HCT116 (cell line): ENCODE measurements at regions not wholly inside any gene's neighbourhood (a gene's known extent, or its start where the extent isn't known, plus 50 kb on each side); places are given as distances from the start of the nearest gene placed in this dataset.

Experiments used
- ATAC-seq: fragments of 200-7000 bp; cut with Tn5 transposase; 2 replicates; pipeline ENCODE4 v1.9.1; 2020; ENCODE audit warnings: mild to moderate bottlenecking, moderate library complexity
- BruUV-seq: library from RNA; stranded (reverse); fragments of 400-500 nt; replicated peaks from 2 replicates; lab custom pipeline; 2021; lab: Mats Ljungman, UMichigan
- CTCF ChIA-PET: fragments of 300-600 bp; sonication (Branson Sonifier 250); formaldehyde crosslinking; loops from one replicate; lab custom pipeline; 2021; ENCODE audit warnings: antibody characterized with exemption; lab: Charles Lee
- POLR2A ChIA-PET: fragments of 300-600, 350-600 bp; sonication (Branson Sonifier 250); formaldehyde crosslinking; loops from one replicate; lab custom pipeline; 2021; ENCODE audit warnings: antibody characterized with exemption; lab: Charles Lee
- RAD21 ChIA-PET, 2 experiments: fragments of 300-600 bp; sonication (Branson Sonifier 250); formaldehyde crosslinking; loops; one replicate each; lab custom pipeline; 2023; ENCODE audit warnings: low total read pairs in 2 of 2; ENCODE audit not compliant: uncharacterized antibody in 2 of 2, unreplicated experiment in 2 of 2, low non-redundant PET in 1 of 2; lab: Charles Lee
- DNase-seq: peaks from one replicate; pipeline ENCODE4 v3.0.0-alpha.2; 2010; ENCODE audit warnings: low read depth, low spot score
- H2AFZ ChIP-seq: fragments of 200-600 bp; shearing (Covaris generic), sonication (generic); 2 replicates; pipeline ENCODE4 v1.6.1; 2017; ENCODE audit warnings: low read depth, mixed run types, mixed read lengths, antibody characterized with exemption, low read length; ENCODE audit not compliant: poor library complexity, severe bottlenecking
- H3K27ac ChIP-seq: 2 replicates; pipeline ENCODE4 v1.5.1; 2012; ENCODE audit warnings: low read depth, low read length
- H3K27me3 ChIP-seq: fragments of 200-600 bp; sonication (generic); 2 replicates; pipeline ENCODE4 v1.6.1; 2016; ENCODE audit warnings: mixed run types, low read length, mixed read lengths; ENCODE audit not compliant: insufficient read depth
- H3K36me3 ChIP-seq, 2 experiments: fragments of 200-500 bp in 1 of 2; fragments of 200-600 bp in 1 of 2; sonication (Bioruptor generic) in 1 of 2; sonication (generic) in 1 of 2; 2 replicates each; pipeline versions ENCODE4 v1.5.1 to v1.6.1; 2014 to 2016; ENCODE audit warnings: low read length in 2 of 2, inconsistent platforms in 1 of 2, mixed read lengths in 1 of 2, mixed run types in 1 of 2; ENCODE audit not compliant: insufficient read depth in 2 of 2, control insufficient read depth in 1 of 2
- H3K4me1 ChIP-seq, 2 experiments: fragments of 200-600 bp in 1 of 2; sonication (generic) in 1 of 2; 2 replicates each; pipeline versions ENCODE4 v1.5.1 to v1.6.1; 2012 to 2017; ENCODE audit warnings: low read length in 2 of 2, inconsistent platforms in 1 of 2, mild to moderate bottlenecking in 1 of 2, mixed read lengths in 1 of 2, mixed run types in 1 of 2, moderate library complexity in 1 of 2; ENCODE audit not compliant: insufficient read depth in 2 of 2, control insufficient read depth in 1 of 2
- H3K4me2 ChIP-seq: fragments of 200-600 bp; sonication (generic); 2 replicates; pipeline ENCODE4 v1.6.1; 2017; ENCODE audit warnings: mixed run types, low read length, mixed read lengths
- H3K4me3 ChIP-seq, 2 experiments: fragments of 200-600 bp in 1 of 2; sonication (generic) in 1 of 2; replicated peaks in 1 of 2; 2 replicates each; pipeline ENCODE4 v1.5.1; 2011 to 2016; ENCODE audit warnings: low read length in 2 of 2, control low read depth in 1 of 2, low read depth in 1 of 2, mild to moderate bottlenecking in 1 of 2, mixed read lengths in 1 of 2, mixed run types in 1 of 2
- H3K79me2 ChIP-seq: fragments of 200-600 bp; sonication (generic); 2 replicates; pipeline ENCODE4 v1.6.1; 2017; ENCODE audit warnings: mild to moderate bottlenecking, mixed run types, low read length, moderate library complexity, mixed read lengths; ENCODE audit not compliant: insufficient read depth
- H3K9ac ChIP-seq: fragments of 200-600 bp; sonication (generic); 2 replicates; pipeline ENCODE4 v1.6.1; 2016; ENCODE audit warnings: low read length, mixed read lengths
- H3K9me2 ChIP-seq: fragments of 200-600 bp; sonication (generic), shearing (Covaris generic); 2 replicates; pipeline ENCODE4 v1.6.1; 2017; ENCODE audit warnings: mixed run types, mild to moderate bottlenecking, moderate library complexity; ENCODE audit not compliant: insufficient read depth
- H3K9me3 ChIP-seq, 2 experiments: fragments of 200-500 bp in 1 of 2; fragments of 200-600 bp in 1 of 2; sonication (Bioruptor generic) in 1 of 2; sonication (generic) in 1 of 2; 2 replicates each; pipeline ENCODE4 v1.6.1; 2014 to 2017; ENCODE audit warnings: low read length in 2 of 2, mixed read lengths in 2 of 2, inconsistent platforms in 1 of 2, low read depth in 1 of 2, mild to moderate bottlenecking in 1 of 2, mixed run types in 1 of 2, moderate library complexity in 1 of 2; ENCODE audit not compliant: control insufficient read depth in 1 of 2, insufficient read depth in 1 of 2
- H4K20me1 ChIP-seq: fragments of 200-600 bp; sonication (generic), shearing (Covaris generic); 2 replicates; pipeline ENCODE4 v1.6.1; 2017; ENCODE audit warnings: mixed run types, mild to moderate bottlenecking, moderate library complexity; ENCODE audit not compliant: insufficient read depth
- CBX3 ChIP-seq: IDR thresholded peaks from 2 replicates; pipeline ENCODE4 v1.6.1; 2012; ENCODE audit warnings: low read depth
- CTCF ChIP-seq, 3 experiments: fragments of 200-600 bp in 1 of 3; sonication (generic) in 1 of 3; IDR thresholded peaks in 2 of 3; conservative IDR thresholded peaks in 1 of 3; 2 replicates each; pipeline ENCODE4 v1.5.1; 2012 to 2017; ENCODE audit warnings: low read depth in 2 of 3, low read length in 2 of 3, antibody characterized with exemption in 1 of 3, borderline replicate concordance in 1 of 3, control low read depth in 1 of 3, mild to moderate bottlenecking in 1 of 3, mixed read lengths in 1 of 3, mixed run types in 1 of 3, moderate library complexity in 1 of 3; ENCODE audit not compliant: insufficient read depth in 1 of 3
- EGR1 ChIP-seq: IDR thresholded peaks from 2 replicates; pipeline ENCODE4 v1.6.1; 2012; ENCODE audit warnings: low read depth
- ELF1 ChIP-seq: IDR thresholded peaks from 2 replicates; pipeline ENCODE4 v1.6.1; 2012; ENCODE audit warnings: low read depth, borderline replicate concordance
- EZH2 ChIP-seq: fragments of 200-600 bp; sonication (generic); IDR thresholded peaks from 2 replicates; pipeline ENCODE4 v1.6.1; 2017; ENCODE audit warnings: antibody characterized with exemption, mixed run types
- POLR2AphosphoS5 ChIP-seq: IDR thresholded peaks from 2 replicates; pipeline ENCODE4 v1.6.1; 2011; ENCODE audit warnings: mild to moderate bottlenecking, low read depth, low read length, moderate library complexity
- RAD21 ChIP-seq: IDR thresholded peaks from 2 replicates; pipeline ENCODE4 v1.6.1; 2012; ENCODE audit warnings: low read depth, mild to moderate bottlenecking
- SRF ChIP-seq: IDR thresholded peaks from 2 replicates; pipeline ENCODE4 v1.6.1; 2012; ENCODE audit warnings: low read depth
- YY1 ChIP-seq: IDR thresholded peaks from 2 replicates; pipeline ENCODE4 v1.6.1; 2011; ENCODE audit warnings: low read length, low read depth, moderate library complexity, mild to moderate bottlenecking; ENCODE audit not compliant: insufficient replicate concordance; ENCODE audit errors: extremely low read depth
- ZBTB33 ChIP-seq: IDR thresholded peaks from 2 replicates; pipeline ENCODE4 v1.6.1; 2011; ENCODE audit warnings: mild to moderate bottlenecking, low read length, moderate library complexity; ENCODE audit not compliant: insufficient replicate concordance; ENCODE audit errors: extremely low read depth
- ZNF274 ChIP-seq: fragments of 200-500 bp; sonication (Bioruptor generic); IDR thresholded peaks from 2 replicates; pipeline ENCODE4 v1.6.1; 2014; ENCODE audit warnings: mild to moderate bottlenecking, low read depth, low read length, inconsistent platforms
- intact Hi-C: fragments of 100-400 bp; cut with micrococcal nuclease; formaldehyde crosslinking; loops from 2 replicates; pipeline ENCODE4 v1.10.0; 2022

- TF ChIP-seq CBX3: no peak
- TF ChIP-seq EZH2: no peak
- TF ChIP-seq ZBTB33: no peak
- no peak for TF ChIP-seq ZNF274
- no peak for TF ChIP-seq CTCF (IDR thresholded peaks at IDR 0.05 in 2 of 3, conservative IDR thresholded peaks at IDR 0.05 in 1 of 3; ENCODE audit: borderline replicate concordance in 1 of 3, insufficient read depth in 1 of 3, low read depth in 2 of 3, low read length in 2 of 3)
- TF ChIP-seq RAD21: no peak
- no peak for TF ChIP-seq SRF
- TF ChIP-seq ELF1: no peak
- no peak for TF ChIP-seq POLR2AphosphoS5
- TF ChIP-seq EGR1: no peak
- no peak for TF ChIP-seq YY1
- TF ChIP-seq, all 23 proteins: peak for 0
- Histone ChIP-seq H3K9ac (no peak overlapping the region), H3K27ac (no peak overlapping the region), H3K36me3 (no peaks in the 10 kb centered on the region), H3K9me3 (no peaks in the 10 kb centered on the region), H3K4me1 (peaks cover 3 to 11% of the 10 kb centered on the region in 2 experiments; a peak in 2 of 4 replicates), H3K4me3 (no peak overlapping the region), H3K4me2 (no peak overlapping the region), H2AFZ (no peak overlapping the region), H3K9me2 (no peaks in the 10 kb centered on the region), H4K20me1 (no peaks in the 10 kb centered on the region), H3K79me2 (no peaks in the 10 kb centered on the region), H3K27me3 (0 out of 2 replicates have a peak, but pooled peaks cover 2% of the 10 kb centered on the region)
- RAD21 ChIA-PET: no interaction called here
- BruUV-seq: no TSS peak
- intact Hi-C loops: no loop called here
- no peak for DNase-seq
- CTCF ChIA-PET: no interaction called here
- no peak for ATAC-seq
- POLR2A ChIA-PET: no interaction called here
Measured at GRCh38 chr6:168875811-168876576, 377.7 kb downstream of the THBS2 start.
